GM23338 (cell line): ENCODE measurements at regions not wholly inside any gene's neighbourhood (a gene's known extent, or its start where the extent isn't known, plus 50 kb on each side); places are given as distances from the start of the nearest gene placed in this dataset.

Experiments
- ATAC-seq: fragments of 200-7000 bp; cut with Tn5 transposase; 3 replicates; pipeline ENCODE4 v1.9.1; 2020
- DNase-seq: peaks from one replicate; pipeline ENCODE4 v3.0.0-alpha.2; 2015; ENCODE audit warnings: low spot score
- H2AFZ ChIP-seq: fragments of 200-600 bp; sonication (generic); 2 replicates; pipeline ENCODE4 v1.8.0; 2016; ENCODE audit warnings: antibody characterized with exemption, mild to moderate bottlenecking, moderate library complexity
- H3F3A ChIP-seq: fragments of 200-600 bp; sonication (generic); replicated peaks from 2 replicates; pipeline ENCODE4 v1.8.0; 2017; ENCODE audit warnings: antibody characterized with exemption, mixed run types, low read depth
- H3K27ac ChIP-seq: fragments of 200-600 bp; sonication (generic); 2 replicates; pipeline ENCODE4 v1.6.1; 2016; ENCODE audit warnings: low read depth
- H3K27me3 ChIP-seq: fragments of 200-600 bp; sonication (generic); 2 replicates; pipeline ENCODE4 v1.8.0; 2016; ENCODE audit warnings: mild to moderate bottlenecking, mixed run types, moderate library complexity; ENCODE audit not compliant: insufficient read depth
- H3K36me3 ChIP-seq: fragments of 200-600 bp; sonication (generic); 2 replicates; pipeline ENCODE4 v1.8.0; 2016; ENCODE audit warnings: mild to moderate bottlenecking; ENCODE audit not compliant: insufficient read depth
- H3K4me1 ChIP-seq: fragments of 200-600 bp; sonication (generic); 2 replicates; pipeline ENCODE4 v1.8.0; 2016; ENCODE audit warnings: mild to moderate bottlenecking, moderate library complexity; ENCODE audit not compliant: insufficient read depth
- H3K4me2 ChIP-seq: fragments of 200-600 bp; sonication (generic); 2 replicates; pipeline ENCODE4 v1.7.1; 2017; ENCODE audit warnings: mixed run types
- H3K4me3 ChIP-seq: fragments of 200-600 bp; sonication (generic); 2 replicates; pipeline ENCODE4 v1.6.1; 2016; ENCODE audit warnings: mixed run types
- H3K79me2 ChIP-seq: fragments of 200-600 bp; sonication (generic); replicated peaks from 2 replicates; pipeline ENCODE4 v1.8.0; 2017; ENCODE audit warnings: mild to moderate bottlenecking; ENCODE audit not compliant: insufficient read depth
- H3K9me2 ChIP-seq: fragments of 200-600 bp; sonication (generic); 2 replicates; pipeline ENCODE4 v1.8.0; 2017; ENCODE audit not compliant: insufficient read depth
- H4K20me1 ChIP-seq: fragments of 200-600 bp; sonication (generic); replicated peaks from 2 replicates; pipeline ENCODE4 v1.8.0; 2017; ENCODE audit warnings: mild to moderate bottlenecking; ENCODE audit not compliant: insufficient read depth
- H3K27ac Mint-ChIP-seq: 2 replicates; pipeline ENCODE4 v1.8.0; 2020; ENCODE audit warnings: inconsistent platforms, mild to moderate bottlenecking, moderate library complexity, mixed read lengths
- H3K27me3 Mint-ChIP-seq: 3 replicates; pipeline ENCODE4 v1.8.0; 2022; ENCODE audit warnings: low read depth, mild to moderate bottlenecking, moderate library complexity, mixed read lengths, inconsistent platforms; ENCODE audit not compliant: insufficient read depth, poor library complexity
- H3K36me3 Mint-ChIP-seq: 3 replicates; pipeline ENCODE4 v1.8.0; 2021; ENCODE audit warnings: low read depth, mild to moderate bottlenecking, inconsistent platforms, moderate library complexity, mixed read lengths
- H3K4me1 Mint-ChIP-seq: 3 replicates; pipeline ENCODE4 v1.8.0; 2020; ENCODE audit warnings: mild to moderate bottlenecking, inconsistent platforms, mixed read lengths
- H3K4me3 Mint-ChIP-seq: 3 replicates; pipeline ENCODE4 v1.8.0; 2021; ENCODE audit warnings: moderate library complexity, mild to moderate bottlenecking, inconsistent platforms, mixed read lengths
- H3K9me3 Mint-ChIP-seq: 3 replicates; pipeline ENCODE4 v1.8.0; 2020; ENCODE audit warnings: moderate library complexity, mild to moderate bottlenecking, inconsistent platforms, mixed read lengths
- CREB1 ChIP-seq: fragments of 250-450 bp; sonication (Bioruptor Pico); IDR thresholded peaks from 2 replicates; pipeline ENCODE4 v1.5.0; 2020; ENCODE audit warnings: low read depth, mild to moderate bottlenecking, moderate library complexity
- EZH2 ChIP-seq: fragments of 200-600 bp; sonication (generic); IDR thresholded peaks from one replicate; pipeline ENCODE4 v1.8.0; 2017; ENCODE audit warnings: antibody characterized with exemption, mild to moderate bottlenecking, low read depth; ENCODE audit not compliant: unreplicated experiment
- EZH2phosphoT487 ChIP-seq: fragments of 200-600 bp; sonication (generic); IDR thresholded peaks from one replicate; pipeline ENCODE4 v1.8.1; 2018; ENCODE audit warnings: antibody characterized with exemption; ENCODE audit not compliant: unreplicated experiment
- NANOG ChIP-seq: IDR thresholded peaks from 2 replicates; pipeline ENCODE4 v1.6.1; 2016; ENCODE audit warnings: antibody characterized with exemption, borderline replicate concordance
- POLR2AphosphoS5 ChIP-seq: IDR thresholded peaks from 2 replicates; pipeline ENCODE4 v1.6.1; 2016; ENCODE audit warnings: antibody characterized with exemption, low read depth
- STAT1 ChIP-seq: IDR thresholded peaks from one replicate; pipeline ENCODE4 v1.6.1; 2016; ENCODE audit warnings: antibody characterized with exemption; ENCODE audit not compliant: unreplicated experiment
- ZNF331 ChIP-seq: fragments of 250-450 bp; sonication (Bioruptor Pico); IDR thresholded peaks from 2 replicates; pipeline ENCODE4 v1.5.0; 2020; ENCODE audit warnings: low read depth, mild to moderate bottlenecking, moderate library complexity
- TF ChIP-seq, protein P1 (sequence below), 2 experiments: fragments of 200-600 bp in 1 of 2; sonication (generic) in 1 of 2; conservative IDR thresholded peaks; 2 replicates each; pipeline versions ENCODE4 v1.5.1 to v1.6.1; 2016 to 2017; ENCODE audit warnings: antibody characterized with exemption in 2 of 2, low read depth in 2 of 2, mild to moderate bottlenecking in 2 of 2, moderate library complexity in 1 of 2
- TF ChIP-seq, protein P2 (sequence below): IDR thresholded peaks from 2 replicates; pipeline ENCODE4 v1.6.1; 2016; ENCODE audit warnings: antibody characterized with exemption
- TF ChIP-seq, protein P3 (sequence below): fragments of 250-450 bp; sonication (Bioruptor Pico); IDR thresholded peaks from 2 replicates; pipeline ENCODE4 v1.5.0; 2020; ENCODE audit warnings: mild to moderate bottlenecking, moderate library complexity

DNA sequence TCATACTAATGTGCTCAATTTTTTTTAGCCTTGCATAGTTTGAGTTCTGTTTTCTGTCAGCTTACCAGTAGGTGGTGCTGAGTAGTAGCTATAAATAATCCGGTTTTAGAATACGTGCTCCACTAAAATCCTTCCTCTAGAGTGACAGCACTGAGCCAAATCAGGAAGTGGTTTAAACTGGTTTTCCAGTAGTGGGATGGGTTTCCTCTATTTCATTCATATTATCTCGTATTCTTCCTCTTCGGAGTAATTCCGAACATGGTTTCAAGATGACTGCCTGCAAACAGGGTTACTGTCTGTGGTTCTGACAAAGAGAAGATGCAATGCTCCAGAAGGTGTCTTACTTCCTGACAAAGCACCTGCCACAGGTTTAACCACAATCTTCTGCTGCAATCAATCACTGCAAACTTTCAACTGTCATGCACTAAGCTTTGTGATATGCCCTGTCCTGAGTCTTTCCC, 496.9 kb upstream of the VRK2 start:
- Histone ChIP-seq H3K27me3 (no peaks in the 10 kb centered on the region), H3K79me2 (no peaks in the 10 kb centered on the region), H3K4me1 (no peaks in the 10 kb centered on the region), H3K36me3 (no peaks in the 10 kb centered on the region), H3K9me2 (no peaks in the 10 kb centered on the region), H2AFZ (no peak overlapping the region), H4K20me1 (no peaks in the 10 kb centered on the region), H3K4me3 (no peak overlapping the region), H3F3A (no peaks in the 10 kb centered on the region), H3K4me2 (no peak overlapping the region), H3K27ac (no peak overlapping the region)
- peak; percentile 39; the same call in 1 of the 3 replicates for ATAC-seq
- peak; percentile 58 for DNase-seq
- Mint-ChIP-seq H3K36me3 (peaks cover 7% of the 10 kb centered on the region; the same call in 2 of the 3 replicates), H3K9me3 (peaks cover 13% of the 10 kb centered on the region), H3K4me1 (peaks cover 13% of the 10 kb centered on the region), H3K4me3 (no peak overlapping the region), H3K27me3 (peaks cover 1% of the 10 kb centered on the region), H3K27ac (no peak overlapping the region)
- TF ChIP-seq CREB1 (CRISPR knock-in tag), result no peak
- no peak for TF ChIP-seq ZNF331 (CRISPR knock-in tag)
- TF ChIP-seq EZH2phosphoT487, result no peak
- TF ChIP-seq POLR2AphosphoS5, result no peak
- TF ChIP-seq, protein P1, sequence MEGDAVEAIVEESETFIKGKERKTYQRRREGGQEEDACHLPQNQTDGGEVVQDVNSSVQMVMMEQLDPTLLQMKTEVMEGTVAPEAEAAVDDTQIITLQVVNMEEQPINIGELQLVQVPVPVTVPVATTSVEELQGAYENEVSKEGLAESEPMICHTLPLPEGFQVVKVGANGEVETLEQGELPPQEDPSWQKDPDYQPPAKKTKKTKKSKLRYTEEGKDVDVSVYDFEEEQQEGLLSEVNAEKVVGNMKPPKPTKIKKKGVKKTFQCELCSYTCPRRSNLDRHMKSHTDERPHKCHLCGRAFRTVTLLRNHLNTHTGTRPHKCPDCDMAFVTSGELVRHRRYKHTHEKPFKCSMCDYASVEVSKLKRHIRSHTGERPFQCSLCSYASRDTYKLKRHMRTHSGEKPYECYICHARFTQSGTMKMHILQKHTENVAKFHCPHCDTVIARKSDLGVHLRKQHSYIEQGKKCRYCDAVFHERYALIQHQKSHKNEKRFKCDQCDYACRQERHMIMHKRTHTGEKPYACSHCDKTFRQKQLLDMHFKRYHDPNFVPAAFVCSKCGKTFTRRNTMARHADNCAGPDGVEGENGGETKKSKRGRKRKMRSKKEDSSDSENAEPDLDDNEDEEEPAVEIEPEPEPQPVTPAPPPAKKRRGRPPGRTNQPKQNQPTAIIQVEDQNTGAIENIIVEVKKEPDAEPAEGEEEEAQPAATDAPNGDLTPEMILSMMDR (conservative IDR thresholded peaks at IDR 0.05; ENCODE audit: low read depth in 2 of 2), result peak; percentile 65 to 79

DNA sequence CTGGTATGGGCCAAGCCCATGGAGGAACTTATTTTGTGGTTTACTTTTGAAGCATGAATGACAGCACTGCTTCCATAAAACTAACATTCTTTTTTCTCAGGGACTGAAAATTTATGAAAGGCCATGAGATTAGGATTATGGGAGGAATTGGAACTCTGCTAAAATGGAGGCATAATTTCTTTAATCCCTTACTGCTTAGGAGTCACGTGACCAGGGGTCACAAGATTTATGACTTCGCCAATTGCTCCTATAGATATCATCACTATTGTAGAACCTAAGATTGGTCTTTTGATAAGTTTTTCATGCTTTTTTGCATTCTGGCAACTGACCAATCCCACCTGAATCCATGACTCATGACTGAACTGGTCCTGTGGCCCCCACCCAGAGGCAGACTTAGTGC, 495.7 kb upstream of the VRK2 start:
- Histone ChIP-seq H3K79me2 (no peaks in the 10 kb centered on the region), H3K4me1 (no peaks in the 10 kb centered on the region), H3F3A (no peaks in the 10 kb centered on the region), H2AFZ (no peak overlapping the region), H3K27me3 (no peaks in the 10 kb centered on the region), H4K20me1 (no peaks in the 10 kb centered on the region), H3K27ac (no peak overlapping the region), H3K36me3 (no peaks in the 10 kb centered on the region), H3K4me3 (no peak overlapping the region), H3K4me2 (no peak overlapping the region), H3K9me2 (no peaks in the 10 kb centered on the region)
- peaks cover 7% of the 10 kb centered on the region; the same call in 2 of the 3 replicates for H3K36me3 Mint-ChIP-seq
- H3K27me3 Mint-ChIP-seq, result peaks cover 1% of the 10 kb centered on the region
- H3K9me3 Mint-ChIP-seq, result peaks cover 18% of the 10 kb centered on the region
- no peak overlapping the region for H3K4me3 Mint-ChIP-seq
- H3K4me1 Mint-ChIP-seq, result peaks cover 13% of the 10 kb centered on the region
- ATAC-seq (no peak), DNase-seq (no peak)
- no peak overlapping the region for H3K27ac Mint-ChIP-seq
- TF ChIP-seq, protein P2, sequence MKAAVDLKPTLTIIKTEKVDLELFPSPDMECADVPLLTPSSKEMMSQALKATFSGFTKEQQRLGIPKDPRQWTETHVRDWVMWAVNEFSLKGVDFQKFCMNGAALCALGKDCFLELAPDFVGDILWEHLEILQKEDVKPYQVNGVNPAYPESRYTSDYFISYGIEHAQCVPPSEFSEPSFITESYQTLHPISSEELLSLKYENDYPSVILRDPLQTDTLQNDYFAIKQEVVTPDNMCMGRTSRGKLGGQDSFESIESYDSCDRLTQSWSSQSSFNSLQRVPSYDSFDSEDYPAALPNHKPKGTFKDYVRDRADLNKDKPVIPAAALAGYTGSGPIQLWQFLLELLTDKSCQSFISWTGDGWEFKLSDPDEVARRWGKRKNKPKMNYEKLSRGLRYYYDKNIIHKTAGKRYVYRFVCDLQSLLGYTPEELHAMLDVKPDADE, result no peak
- TF ChIP-seq CREB1 (CRISPR knock-in tag) (no peak), EZH2 (no peak), EZH2phosphoT487 (no peak), STAT1 (no peak), ZNF331 (CRISPR knock-in tag) (no peak), NANOG (no peak)
- TF ChIP-seq, protein P3, sequence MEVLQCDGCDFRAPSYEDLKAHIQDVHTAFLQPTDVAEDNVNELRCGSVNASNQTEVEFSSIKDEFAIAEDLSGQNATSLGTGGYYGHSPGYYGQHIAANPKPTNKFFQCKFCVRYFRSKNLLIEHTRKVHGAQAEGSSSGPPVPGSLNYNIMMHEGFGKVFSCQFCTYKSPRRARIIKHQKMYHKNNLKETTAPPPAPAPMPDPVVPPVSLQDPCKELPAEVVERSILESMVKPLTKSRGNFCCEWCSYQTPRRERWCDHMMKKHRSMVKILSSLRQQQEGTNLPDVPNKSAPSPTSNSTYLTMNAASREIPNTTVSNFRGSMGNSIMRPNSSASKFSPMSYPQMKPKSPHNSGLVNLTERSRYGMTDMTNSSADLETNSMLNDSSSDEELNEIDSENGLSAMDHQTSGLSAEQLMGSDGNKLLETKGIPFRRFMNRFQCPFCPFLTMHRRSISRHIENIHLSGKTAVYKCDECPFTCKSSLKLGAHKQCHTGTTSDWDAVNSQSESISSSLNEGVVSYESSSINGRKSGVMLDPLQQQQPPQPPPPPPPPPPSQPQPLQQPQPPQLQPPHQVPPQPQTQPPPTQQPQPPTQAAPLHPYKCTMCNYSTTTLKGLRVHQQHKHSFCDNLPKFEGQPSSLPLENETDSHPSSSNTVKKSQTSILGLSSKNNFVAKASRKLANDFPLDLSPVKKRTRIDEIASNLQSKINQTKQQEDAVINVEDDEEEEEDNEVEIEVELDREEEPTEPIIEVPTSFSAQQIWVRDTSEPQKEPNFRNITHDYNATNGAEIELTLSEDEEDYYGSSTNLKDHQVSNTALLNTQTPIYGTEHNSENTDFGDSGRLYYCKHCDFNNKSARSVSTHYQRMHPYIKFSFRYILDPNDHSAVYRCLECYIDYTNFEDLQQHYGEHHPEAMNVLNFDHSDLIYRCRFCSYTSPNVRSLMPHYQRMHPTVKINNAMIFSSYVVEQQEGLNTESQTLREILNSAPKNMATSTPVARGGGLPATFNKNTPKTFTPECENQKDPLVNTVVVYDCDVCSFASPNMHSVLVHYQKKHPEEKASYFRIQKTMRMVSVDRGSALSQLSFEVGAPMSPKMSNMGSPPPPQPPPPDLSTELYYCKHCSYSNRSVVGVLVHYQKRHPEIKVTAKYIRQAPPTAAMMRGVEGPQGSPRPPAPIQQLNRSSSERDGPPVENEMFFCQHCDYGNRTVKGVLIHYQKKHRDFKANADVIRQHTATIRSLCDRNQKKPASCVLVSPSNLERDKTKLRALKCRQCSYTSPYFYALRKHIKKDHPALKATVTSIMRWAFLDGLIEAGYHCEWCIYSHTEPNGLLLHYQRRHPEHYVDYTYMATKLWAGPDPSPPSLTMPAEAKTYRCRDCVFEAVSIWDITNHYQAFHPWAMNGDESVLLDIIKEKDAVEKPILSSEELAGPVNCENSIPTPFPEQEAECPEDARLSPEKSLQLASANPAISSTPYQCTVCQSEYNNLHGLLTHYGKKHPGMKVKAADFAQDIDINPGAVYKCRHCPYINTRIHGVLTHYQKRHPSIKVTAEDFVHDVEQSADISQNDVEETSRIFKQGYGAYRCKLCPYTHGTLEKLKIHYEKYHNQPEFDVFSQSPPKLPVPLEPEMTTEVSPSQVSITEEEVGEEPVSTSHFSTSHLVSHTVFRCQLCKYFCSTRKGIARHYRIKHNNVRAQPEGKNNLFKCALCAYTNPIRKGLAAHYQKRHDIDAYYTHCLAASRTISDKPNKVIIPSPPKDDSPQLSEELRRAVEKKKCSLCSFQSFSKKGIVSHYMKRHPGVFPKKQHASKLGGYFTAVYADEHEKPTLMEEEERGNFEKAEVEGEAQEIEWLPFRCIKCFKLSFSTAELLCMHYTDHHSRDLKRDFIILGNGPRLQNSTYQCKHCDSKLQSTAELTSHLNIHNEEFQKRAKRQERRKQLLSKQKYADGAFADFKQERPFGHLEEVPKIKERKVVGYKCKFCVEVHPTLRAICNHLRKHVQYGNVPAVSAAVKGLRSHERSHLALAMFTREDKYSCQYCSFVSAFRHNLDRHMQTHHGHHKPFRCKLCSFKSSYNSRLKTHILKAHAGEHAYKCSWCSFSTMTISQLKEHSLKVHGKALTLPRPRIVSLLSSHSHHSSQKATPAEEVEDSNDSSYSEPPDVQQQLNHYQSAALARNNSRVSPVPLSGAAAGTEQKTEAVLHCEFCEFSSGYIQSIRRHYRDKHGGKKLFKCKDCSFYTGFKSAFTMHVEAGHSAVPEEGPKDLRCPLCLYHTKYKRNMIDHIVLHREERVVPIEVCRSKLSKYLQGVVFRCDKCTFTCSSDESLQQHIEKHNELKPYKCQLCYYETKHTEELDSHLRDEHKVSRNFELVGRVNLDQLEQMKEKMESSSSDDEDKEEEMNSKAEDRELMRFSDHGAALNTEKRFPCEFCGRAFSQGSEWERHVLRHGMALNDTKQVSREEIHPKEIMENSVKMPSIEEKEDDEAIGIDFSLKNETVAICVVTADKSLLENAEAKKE (CRISPR knock-in tag), result no peak
- TF ChIP-seq, protein P1 (conservative IDR thresholded peaks at IDR 0.05; ENCODE audit: low read depth in 2 of 2), result no peak
